Loucy (cell line): ENCODE measurements at regions not wholly inside any gene's neighbourhood (a gene's known extent, or its start where the extent isn't known, plus 50 kb on each side); places are given as distances from the start of the nearest gene placed in this dataset.

Experiments
- H2AFZ ChIP-seq: fragments of 200-600 bp; sonication (generic); 2 replicates; pipeline ENCODE4 v1.6.0; 2016; ENCODE audit warnings: antibody characterized with exemption, mild to moderate bottlenecking, low read length, moderate library complexity
- H3F3A ChIP-seq: fragments of 200-600 bp; 2 replicates; pipeline ENCODE4 v1.6.0; 2016; ENCODE audit warnings: antibody characterized with exemption, low read depth, mild to moderate bottlenecking
- H3K27me3 ChIP-seq: fragments of 200-600 bp; sonication (generic); 2 replicates; pipeline ENCODE4 v1.6.1; 2014; ENCODE audit warnings: low read length, mild to moderate bottlenecking; ENCODE audit not compliant: insufficient read depth, poor library complexity, severe bottlenecking
- H3K36me3 ChIP-seq: fragments of 200-600 bp; sonication (generic); 2 replicates; pipeline ENCODE4 v1.6.1; 2016; ENCODE audit warnings: low read length; ENCODE audit not compliant: insufficient read depth
- H3K4me1 ChIP-seq: fragments of 200-600 bp; sonication (generic); 2 replicates; pipeline ENCODE4 v1.5.1; 2014; ENCODE audit warnings: low read length, mild to moderate bottlenecking; ENCODE audit not compliant: insufficient read depth, poor library complexity, severe bottlenecking
- H3K4me2 ChIP-seq: fragments of 200-600 bp; sonication (generic); 2 replicates; pipeline ENCODE4 v1.6.0; 2014; ENCODE audit warnings: antibody characterized with exemption, low read length, low read depth, mild to moderate bottlenecking; ENCODE audit not compliant: poor library complexity, severe bottlenecking
- H3K4me3 ChIP-seq: fragments of 200-600 bp; sonication (generic); 2 replicates; pipeline ENCODE4 v1.5.1; 2014; ENCODE audit warnings: low read length, mild to moderate bottlenecking, mixed read lengths; ENCODE audit not compliant: poor library complexity, severe bottlenecking
- H3K79me2 ChIP-seq: fragments of 200-600 bp; sonication (generic); 2 replicates; pipeline ENCODE4 v1.6.1; 2014; ENCODE audit warnings: low read length; ENCODE audit not compliant: insufficient read depth
- H3K9ac ChIP-seq: fragments of 200-600 bp; sonication (generic); 2 replicates; pipeline ENCODE4 v1.6.0; 2014; ENCODE audit warnings: mild to moderate bottlenecking, low read depth, low read length, moderate library complexity; ENCODE audit not compliant: poor library complexity, severe bottlenecking
- H3K9me2 ChIP-seq: fragments of 200-600 bp; sonication (generic); replicated peaks from 2 replicates; pipeline ENCODE4 v1.6.1; 2016; ENCODE audit warnings: low read depth, low read length, mixed read lengths
- H3K9me3 ChIP-seq: fragments of 200-600 bp; sonication (generic); 2 replicates; pipeline ENCODE4 v1.6.1; 2014; ENCODE audit warnings: mild to moderate bottlenecking, antibody characterized with exemption, low read length, low read depth; ENCODE audit not compliant: insufficient read depth
- H4K20me1 ChIP-seq: fragments of 200-600 bp; sonication (generic); 2 replicates; pipeline ENCODE4 v1.6.0; 2014; ENCODE audit warnings: antibody characterized with exemption, low read length, mild to moderate bottlenecking; ENCODE audit not compliant: insufficient read depth, poor library complexity, severe bottlenecking
- EZH2phosphoT487 ChIP-seq: fragments of 200-600 bp; IDR thresholded peaks from 2 replicates; pipeline ENCODE4 v1.6.1; 2018; ENCODE audit warnings: antibody characterized with exemption, mild to moderate bottlenecking, moderate library complexity, borderline replicate concordance
- TF ChIP-seq, protein P1 (sequence below): fragments of 200-600 bp; sonication (generic); conservative IDR thresholded peaks from 2 replicates; pipeline ENCODE4 v1.5.1; 2014; ENCODE audit warnings: mild to moderate bottlenecking, antibody characterized with exemption, low read length

GRCh38 chr2:17363846-17364245 lies 154.4 kb downstream of the RAD51AP2 start:
- TF ChIP-seq EZH2phosphoT487: no peak
- TF ChIP-seq, protein P1, sequence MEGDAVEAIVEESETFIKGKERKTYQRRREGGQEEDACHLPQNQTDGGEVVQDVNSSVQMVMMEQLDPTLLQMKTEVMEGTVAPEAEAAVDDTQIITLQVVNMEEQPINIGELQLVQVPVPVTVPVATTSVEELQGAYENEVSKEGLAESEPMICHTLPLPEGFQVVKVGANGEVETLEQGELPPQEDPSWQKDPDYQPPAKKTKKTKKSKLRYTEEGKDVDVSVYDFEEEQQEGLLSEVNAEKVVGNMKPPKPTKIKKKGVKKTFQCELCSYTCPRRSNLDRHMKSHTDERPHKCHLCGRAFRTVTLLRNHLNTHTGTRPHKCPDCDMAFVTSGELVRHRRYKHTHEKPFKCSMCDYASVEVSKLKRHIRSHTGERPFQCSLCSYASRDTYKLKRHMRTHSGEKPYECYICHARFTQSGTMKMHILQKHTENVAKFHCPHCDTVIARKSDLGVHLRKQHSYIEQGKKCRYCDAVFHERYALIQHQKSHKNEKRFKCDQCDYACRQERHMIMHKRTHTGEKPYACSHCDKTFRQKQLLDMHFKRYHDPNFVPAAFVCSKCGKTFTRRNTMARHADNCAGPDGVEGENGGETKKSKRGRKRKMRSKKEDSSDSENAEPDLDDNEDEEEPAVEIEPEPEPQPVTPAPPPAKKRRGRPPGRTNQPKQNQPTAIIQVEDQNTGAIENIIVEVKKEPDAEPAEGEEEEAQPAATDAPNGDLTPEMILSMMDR: no peak
- H3K9me3 ChIP-seq: no peaks in the 10 kb centered on the region
- no peaks in the 10 kb centered on the region for H3K36me3 ChIP-seq
- no peaks in the 10 kb centered on the region for H3K79me2 ChIP-seq
- no peaks in the 10 kb centered on the region for H3F3A ChIP-seq
- H3K4me3 ChIP-seq: no peak overlapping the region
- no peaks in the 10 kb centered on the region for H3K9me2 ChIP-seq
- H3K27me3 ChIP-seq: no peaks in the 10 kb centered on the region
- H3K4me1 ChIP-seq: no peaks in the 10 kb centered on the region
- H2AFZ ChIP-seq: no peak overlapping the region
- H3K4me2 ChIP-seq: no peak overlapping the region
- no peaks in the 10 kb centered on the region for H4K20me1 ChIP-seq
- H3K9ac ChIP-seq: no peak overlapping the region

GRCh38 chr2:17362956-17363355 lies 155.3 kb downstream of the RAD51AP2 start:
- Histone ChIP-seq H3K9me2 (no peaks in the 10 kb centered on the region), H3K9ac (no peak overlapping the region), H3F3A (no peaks in the 10 kb centered on the region), H4K20me1 (no peaks in the 10 kb centered on the region), H3K27me3 (no peaks in the 10 kb centered on the region), H3K4me1 (no peaks in the 10 kb centered on the region), H3K79me2 (no peaks in the 10 kb centered on the region), H3K36me3 (no peaks in the 10 kb centered on the region), H3K9me3 (no peaks in the 10 kb centered on the region), H3K4me3 (no peak overlapping the region), H2AFZ (no peak overlapping the region), H3K4me2 (no peak overlapping the region)
- no peak for TF ChIP-seq EZH2phosphoT487
- TF ChIP-seq, protein P1: no peak

GRCh38 chr2:17355608-17356329 lies 162.5 kb downstream of the RAD51AP2 start:
- Histone ChIP-seq H2AFZ (no peak overlapping the region), H3K9ac (no peak overlapping the region), H3K27me3 (no peaks in the 10 kb centered on the region), H3K79me2 (no peaks in the 10 kb centered on the region), H3K4me1 (no peaks in the 10 kb centered on the region), H3K9me3 (no peaks in the 10 kb centered on the region), H4K20me1 (no peaks in the 10 kb centered on the region), H3K9me2 (no peaks in the 10 kb centered on the region), H3K4me3 (no peak overlapping the region), H3K36me3 (no peaks in the 10 kb centered on the region), H3F3A (no peaks in the 10 kb centered on the region), H3K4me2 (no peak overlapping the region)
- TF ChIP-seq, protein P1: no peak
- no peak for TF ChIP-seq EZH2phosphoT487
